GM08714 (cell line): ENCODE measurements at regions not wholly inside any gene's neighbourhood (a gene's known extent, or its start where the extent isn't known, plus 50 kb on each side); places are given as distances from the start of the nearest gene placed in this dataset.

Experiments
- H3K4me3 ChIP-seq: fragments of 200-500 bp; sonication (Bioruptor generic); 2 replicates; pipeline ENCODE4 v1.5.1; 2014; ENCODE audit warnings: mild to moderate bottlenecking, low read length, inconsistent platforms
- ZNF274 ChIP-seq: IDR thresholded peaks from 2 replicates; pipeline ENCODE4 v1.6.1; 2012; ENCODE audit warnings: mild to moderate bottlenecking, low read depth, low read length

DNA sequence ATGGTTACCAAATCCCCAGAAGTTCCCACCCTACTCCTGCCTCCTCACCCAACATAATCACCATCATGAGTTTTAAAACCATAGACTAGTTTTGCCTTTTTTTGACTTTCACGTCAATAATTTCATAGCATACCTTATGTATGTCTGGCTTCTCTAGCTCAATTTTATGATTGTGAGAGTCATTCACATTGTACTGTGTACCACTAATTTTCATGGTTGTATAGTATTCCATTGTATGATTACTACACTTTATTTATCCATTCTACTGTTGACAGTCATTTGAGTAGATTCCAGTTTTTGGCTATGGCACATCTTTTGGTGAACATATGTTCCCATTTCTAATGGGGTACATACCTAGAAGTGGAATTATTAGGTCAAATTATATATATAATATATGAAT lies 195.3 kb upstream of the TCF21 start:
- H3K4me3 ChIP-seq: no peak overlapping the region
- TF ChIP-seq ZNF274: no peak

DNA sequence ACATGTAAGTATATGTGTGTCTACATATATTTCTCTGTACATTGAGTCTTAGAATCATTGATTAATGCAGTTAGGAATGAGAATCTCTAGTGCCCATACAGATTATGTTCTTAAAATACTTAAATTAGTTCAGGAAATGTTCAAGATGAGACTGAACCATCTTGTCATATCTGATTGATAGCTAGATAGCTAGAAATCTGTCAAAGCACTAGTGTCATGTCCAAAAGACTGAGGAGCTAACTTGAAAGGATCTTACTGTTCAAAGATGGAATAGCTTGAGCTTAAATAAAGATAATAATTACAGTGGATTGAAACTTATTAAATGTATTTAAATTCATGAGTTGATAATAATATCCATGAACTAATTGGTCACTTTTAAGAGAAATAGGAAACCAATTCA lies 191.7 kb upstream of the TCF21 start:
- no peak for TF ChIP-seq ZNF274
- H3K4me3 ChIP-seq: no peak overlapping the region

- H3K4me3 ChIP-seq: no peak overlapping the region
- TF ChIP-seq ZNF274: no peak
Observed at GRCh38 chr6:133697666-133698065, 191.2 kb upstream of the TCF21 start.

GRCh38 chr6:133698272-133698671 lies 190.6 kb upstream of the TCF21 start:
- no peak overlapping the region for H3K4me3 ChIP-seq
- TF ChIP-seq ZNF274: no peak

DNA sequence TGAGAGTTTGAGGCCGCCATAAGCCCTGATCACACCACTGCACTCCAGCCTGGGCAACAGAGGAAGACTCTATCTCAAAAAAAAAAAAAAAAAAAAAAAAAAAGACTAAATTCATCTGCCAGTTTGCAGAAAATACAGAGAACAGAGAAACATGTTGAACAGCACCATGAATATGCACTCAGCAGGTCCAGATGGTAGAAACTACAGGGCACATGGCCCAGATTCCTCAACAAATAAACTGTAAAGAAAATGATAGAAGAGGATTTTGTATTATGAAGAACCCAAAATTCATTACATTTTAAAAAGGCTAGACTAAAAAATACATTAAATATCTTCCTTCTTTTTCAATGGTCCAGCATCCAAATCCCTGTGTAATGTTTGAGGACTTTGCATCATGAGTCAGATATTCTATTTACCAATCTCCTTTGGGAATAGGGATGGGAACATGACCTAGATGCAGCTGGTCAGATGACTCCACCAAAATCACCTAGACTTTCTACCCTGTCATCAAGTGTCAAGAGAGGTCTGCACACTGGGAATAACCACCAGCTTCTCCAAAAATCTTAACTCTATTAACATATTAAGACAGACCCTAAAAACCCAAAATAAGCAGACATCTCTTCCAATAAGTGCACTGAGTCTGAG lies 189.1 kb upstream of the TCF21 start:
- no peak overlapping the region for H3K4me3 ChIP-seq
- no peak for TF ChIP-seq ZNF274

GRCh38 chr6:133701633-133702331 lies 187.1 kb upstream of the TCF21 start:
- no peak for TF ChIP-seq ZNF274
- H3K4me3 ChIP-seq: no peak overlapping the region

DNA sequence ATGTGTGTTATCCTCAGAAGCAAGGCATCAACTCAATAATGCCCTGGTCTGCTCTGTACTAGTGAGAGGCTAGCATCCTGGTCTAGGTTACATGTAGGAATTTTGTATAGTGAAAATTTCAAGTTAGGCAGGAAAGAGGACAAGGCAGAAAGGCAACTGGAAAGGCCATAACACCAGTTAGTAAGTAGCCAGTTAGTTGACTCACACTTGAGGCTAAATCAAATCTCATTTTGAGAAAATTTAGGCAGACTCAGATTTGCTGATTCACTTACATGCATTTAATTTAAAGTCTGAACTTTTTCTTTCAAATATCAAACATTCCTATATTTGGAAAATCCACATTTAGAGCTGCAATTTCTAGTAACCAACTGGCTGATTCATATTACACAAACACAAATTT lies 184.5 kb upstream of the TCF21 start:
- TF ChIP-seq ZNF274: no peak
- H3K4me3 ChIP-seq: no peak overlapping the region

DNA sequence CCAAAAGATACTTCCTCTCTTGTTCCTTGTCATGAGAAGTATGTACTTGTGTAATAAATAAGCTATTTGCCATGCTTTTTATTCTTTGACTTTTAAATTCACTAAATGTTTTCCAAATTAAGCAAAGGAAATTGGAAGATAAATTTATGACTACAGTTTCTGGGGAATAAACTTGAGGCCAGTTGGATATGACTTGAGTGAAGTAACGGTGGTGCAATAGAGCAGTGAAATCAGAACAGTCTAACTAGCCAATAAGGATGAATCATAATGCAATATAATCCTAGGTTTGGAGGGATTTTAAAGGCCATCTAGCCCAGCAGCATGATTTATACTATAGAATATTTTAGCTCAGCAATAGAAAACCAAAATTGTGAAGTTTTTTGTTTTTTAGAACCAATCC lies 183.8 kb upstream of the TCF21 start:
- no peak overlapping the region for H3K4me3 ChIP-seq
- no peak for TF ChIP-seq ZNF274

DNA sequence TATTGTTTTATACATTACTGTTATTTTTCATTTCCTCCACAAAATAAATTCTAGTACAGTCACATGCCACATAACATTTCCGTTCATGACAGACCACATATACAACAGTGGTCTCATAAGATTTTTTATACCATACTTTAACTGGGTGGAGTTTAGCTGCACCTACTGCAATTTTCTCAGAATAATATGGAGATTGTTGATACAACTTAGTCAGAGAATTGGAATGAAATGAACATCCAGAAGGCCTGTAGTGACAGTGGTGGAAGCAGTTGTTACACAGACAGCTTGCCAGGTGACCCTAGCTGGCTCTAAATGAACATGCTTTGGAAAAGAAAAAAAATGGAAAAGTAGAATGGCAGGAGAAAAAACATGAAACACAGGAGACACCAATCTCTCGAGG lies 183.2 kb upstream of the TCF21 start:
- no peak overlapping the region for H3K4me3 ChIP-seq
- no peak for TF ChIP-seq ZNF274

DNA sequence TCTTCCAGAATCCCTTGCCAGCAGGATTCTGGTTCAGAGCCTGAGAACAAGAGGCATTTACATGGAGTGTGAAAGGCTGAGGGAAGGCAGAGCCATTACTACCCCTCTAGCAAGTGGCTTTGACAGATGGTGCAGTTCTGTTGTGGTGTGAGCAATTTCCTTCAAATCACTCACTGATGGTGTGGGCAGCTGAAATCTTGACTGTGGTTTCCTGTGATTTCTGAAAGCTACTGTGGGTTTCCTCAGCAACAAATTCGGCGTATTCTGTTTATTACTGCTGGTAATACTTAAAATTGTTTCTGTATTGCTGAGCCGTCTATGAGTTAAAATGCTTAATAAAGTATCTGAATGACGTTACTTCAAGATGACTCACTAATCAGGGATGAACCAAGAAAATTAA lies 181.5 kb upstream of the TCF21 start:
- H3K4me3 ChIP-seq: no peak overlapping the region
- TF ChIP-seq ZNF274: no peak

DNA sequence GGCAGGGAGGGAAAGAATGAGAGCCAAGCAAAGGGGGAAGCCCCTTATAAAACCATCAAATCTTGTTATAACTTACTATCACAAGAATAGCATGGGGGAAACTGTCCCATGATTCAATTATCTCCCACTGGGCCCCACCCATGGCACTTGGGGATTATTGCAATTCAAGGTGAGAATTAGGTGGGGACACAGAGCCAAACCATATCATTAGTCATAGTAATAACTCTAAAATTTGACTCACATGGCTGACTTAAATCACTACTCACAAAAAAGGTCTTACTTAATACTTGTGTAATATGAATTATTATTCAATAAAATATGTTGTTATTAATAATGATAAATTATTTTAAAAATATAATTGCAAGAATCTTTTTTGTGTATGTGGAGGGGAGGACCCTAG lies 178.1 kb upstream of the TCF21 start:
- H3K4me3 ChIP-seq: no peak overlapping the region
- no peak for TF ChIP-seq ZNF274

DNA sequence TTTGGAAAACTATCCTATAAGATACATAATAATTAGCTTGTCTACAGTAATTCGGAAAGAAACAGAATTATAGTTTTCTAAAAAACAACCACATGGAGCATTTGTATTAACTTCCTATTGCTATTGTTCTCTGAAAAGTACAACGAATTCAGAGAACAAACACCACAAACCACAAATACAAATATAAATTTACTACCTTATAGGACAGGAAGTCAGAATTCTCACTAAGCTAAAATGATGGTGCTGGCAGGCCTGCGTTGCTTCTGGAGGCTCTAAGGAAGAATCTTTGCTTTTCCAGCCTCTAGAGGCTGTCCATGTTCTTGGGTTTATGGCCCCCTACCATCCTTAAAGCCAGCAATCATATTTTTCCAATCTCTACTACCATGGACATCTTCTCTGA lies 173.6 kb upstream of the TCF21 start:
- TF ChIP-seq ZNF274: no peak

GRCh38 chr6:133724726-133725125 lies 164.2 kb upstream of the TCF21 start:
- TF ChIP-seq ZNF274: no peak
- H3K4me3 ChIP-seq: no peak overlapping the region

More for the DNA sequence above, 173.6 kb upstream of the TCF21 start:
- H3K4me3 ChIP-seq: no peak overlapping the region

DNA sequence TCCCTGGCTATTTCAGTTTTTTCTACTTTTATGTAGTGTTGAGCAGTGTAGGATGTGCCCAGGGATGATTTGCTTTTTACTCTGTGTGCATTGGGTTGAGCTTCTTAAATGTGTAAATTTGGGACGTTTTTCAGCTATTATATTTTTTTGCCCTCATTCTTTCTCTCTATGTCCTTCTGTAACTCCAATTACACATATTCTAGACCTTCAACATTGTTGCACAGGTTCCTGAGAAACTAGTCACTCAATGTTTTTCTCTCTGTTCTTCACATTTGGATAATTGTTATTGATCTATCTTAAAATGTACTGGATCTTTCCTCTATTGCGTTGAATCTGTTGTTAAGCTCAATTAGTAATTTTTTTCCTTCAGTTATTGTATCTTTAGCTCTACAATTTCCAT lies 162.7 kb upstream of the TCF21 start:
- TF ChIP-seq ZNF274: no peak
- H3K4me3 ChIP-seq: no peak overlapping the region

DNA sequence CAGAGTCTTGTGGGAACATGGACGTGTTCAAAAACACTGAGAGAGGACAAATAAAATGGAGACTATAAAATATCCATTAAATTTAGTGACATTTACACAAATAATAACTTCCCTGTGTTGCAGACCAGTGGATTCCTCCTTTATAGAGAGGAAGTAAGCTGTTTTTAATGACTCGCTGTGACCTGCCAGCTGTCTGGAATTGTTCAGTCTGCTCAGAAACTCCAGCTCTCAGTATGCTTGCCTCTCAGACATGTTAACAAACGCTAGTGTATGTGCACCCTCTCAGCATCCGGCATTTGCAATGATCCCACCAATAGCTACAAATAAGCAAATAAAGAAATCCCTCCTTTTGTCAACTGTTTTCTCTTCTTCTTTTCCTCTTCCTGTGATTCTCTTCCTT lies 158.0 kb upstream of the TCF21 start:
- no peak for TF ChIP-seq ZNF274
- no peak overlapping the region for H3K4me3 ChIP-seq

DNA sequence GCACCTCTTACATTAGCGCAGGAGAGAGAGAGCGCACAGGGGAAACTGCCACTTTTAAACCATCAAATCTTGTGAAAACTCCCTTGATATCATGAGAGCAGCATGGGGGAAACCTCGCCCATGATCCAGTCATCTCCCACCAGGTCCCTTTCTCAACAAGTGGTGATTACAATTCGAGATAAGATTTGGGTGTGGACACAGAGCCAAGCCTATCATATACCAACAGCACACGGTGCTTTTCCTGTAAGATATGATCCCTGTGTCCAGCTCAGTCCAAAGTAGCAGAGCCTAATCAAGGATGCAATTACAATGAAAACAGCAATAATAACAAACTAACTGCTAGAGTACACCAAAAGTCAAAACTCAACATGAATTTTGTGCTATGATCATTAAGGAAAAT lies 148.7 kb upstream of the TCF21 start:
- no peak overlapping the region for H3K4me3 ChIP-seq
- TF ChIP-seq ZNF274: no peak

DNA sequence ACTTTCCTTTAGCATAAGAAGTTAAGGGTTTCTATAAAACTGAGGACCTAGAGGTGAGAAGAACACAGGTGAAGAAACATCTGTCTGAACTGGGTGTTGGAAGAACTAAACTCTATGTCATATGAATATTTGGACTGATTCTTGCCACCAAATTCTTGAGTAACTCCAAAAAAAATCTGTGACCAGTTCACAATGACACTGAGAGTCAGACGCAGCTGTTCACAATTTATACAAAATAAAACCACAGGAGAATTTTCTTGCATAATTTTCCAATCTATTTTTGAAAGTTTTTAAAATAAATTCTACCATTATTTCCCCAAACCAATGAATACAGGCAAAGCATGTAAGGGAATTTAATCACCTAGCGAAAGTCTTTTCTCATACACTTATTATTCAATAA lies 148.1 kb upstream of the TCF21 start:
- TF ChIP-seq ZNF274: no peak
- no peak overlapping the region for H3K4me3 ChIP-seq
